GM12892 (cell line): ENCODE measurements at regions not wholly inside any gene's neighbourhood (a gene's known extent, or its start where the extent isn't known, plus 50 kb on each side); places are given as distances from the start of the nearest gene placed in this dataset.

Experiments used
- DNase-seq: peaks from one replicate; pipeline ENCODE4 v3.0.0; 2011; ENCODE audit not compliant: insufficient read length
- FAIRE-seq: peaks from 2 replicates; lab custom pipeline; 2011; peaks lifted over from hg19 to GRCh38; lab: Jason Lieb, UNC
- POLR2A ChIP-seq: IDR thresholded peaks from 2 replicates; pipeline ENCODE4 v1.6.1; 2011; ENCODE audit warnings: low read depth, low read length, control low read depth
- POLR2AphosphoS5 ChIP-seq: IDR thresholded peaks from 2 replicates; pipeline ENCODE4 v1.6.1; 2011; ENCODE audit warnings: low read depth, low read length, control low read depth
- TAF1 ChIP-seq: IDR thresholded peaks from 2 replicates; pipeline ENCODE4 v1.6.1; 2011; ENCODE audit warnings: low read depth, mild to moderate bottlenecking, control low read depth, low read length, borderline replicate concordance

DNA sequence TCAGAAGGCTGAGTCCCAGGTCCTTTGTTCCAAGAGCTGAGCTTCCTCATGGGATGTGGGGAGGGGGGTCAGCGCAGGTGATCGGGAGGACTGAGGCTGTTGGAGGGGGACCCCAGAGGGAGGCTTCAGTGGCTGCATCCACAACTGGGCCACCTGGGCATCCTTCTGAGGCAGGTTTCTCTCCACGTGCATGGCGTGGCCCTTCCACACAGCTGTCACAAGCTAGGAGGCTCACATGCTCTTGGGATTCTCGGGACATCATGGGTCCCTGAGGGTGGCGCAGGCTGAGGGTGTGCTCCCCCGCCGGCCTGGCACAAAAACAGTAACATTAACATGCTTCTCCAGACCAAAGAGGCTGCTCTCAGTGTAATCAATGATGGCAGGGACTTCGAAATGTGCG is 229.6 kb upstream of the AJAP1 start:
- FAIRE-seq, result no peak
- no peak for DNase-seq
- TF ChIP-seq TAF1 (no peak), POLR2A (no peak), POLR2AphosphoS5 (no peak)

DNA sequence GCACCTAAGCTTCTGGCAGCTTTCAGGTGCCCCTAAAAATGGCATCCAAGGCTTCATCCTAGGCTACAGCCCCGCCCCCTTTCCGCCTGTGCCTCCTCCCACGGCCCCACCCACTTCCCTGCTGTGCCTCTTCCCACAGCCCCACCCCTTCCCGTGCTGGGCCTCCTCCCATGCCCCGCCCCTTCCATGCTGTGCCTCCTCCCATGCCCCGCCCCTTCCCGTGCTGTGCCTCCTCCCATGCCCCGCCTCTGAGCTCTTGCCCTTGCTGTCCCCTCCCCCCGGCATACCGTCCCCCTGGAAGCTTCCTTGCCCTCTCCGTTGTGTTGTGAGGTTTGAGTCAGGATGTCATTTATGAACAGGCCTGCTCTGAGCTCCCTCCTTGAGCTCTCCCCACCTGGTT is 228.5 kb upstream of the AJAP1 start:
- no peak for TF ChIP-seq TAF1
- TF ChIP-seq POLR2A, result no peak
- TF ChIP-seq POLR2AphosphoS5, result no peak
- DNase-seq, result no peak
- FAIRE-seq, result no peak

DNA sequence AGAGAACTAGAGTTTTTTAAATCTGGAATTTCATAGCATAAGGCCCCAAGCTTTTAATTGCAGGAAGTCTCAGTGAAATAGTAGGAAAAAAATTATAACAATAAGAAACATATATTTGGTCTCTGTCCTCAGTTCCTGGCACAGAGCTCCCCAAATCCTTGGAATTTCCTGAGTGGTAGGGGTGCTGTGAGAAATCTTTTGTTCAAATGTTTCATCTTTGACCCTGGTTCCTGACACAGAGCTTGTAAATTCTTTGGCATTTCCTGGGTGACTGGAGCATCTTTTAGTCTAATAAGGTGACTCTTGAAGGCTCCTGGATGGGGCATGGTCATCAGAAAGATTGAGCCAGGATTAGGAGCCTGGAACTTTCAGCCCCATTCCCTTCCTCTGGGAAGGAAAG is 225.7 kb upstream of the AJAP1 start:
- FAIRE-seq, result no peak
- no peak for TF ChIP-seq POLR2AphosphoS5
- no peak for TF ChIP-seq POLR2A
- TF ChIP-seq TAF1, result no peak

DNA sequence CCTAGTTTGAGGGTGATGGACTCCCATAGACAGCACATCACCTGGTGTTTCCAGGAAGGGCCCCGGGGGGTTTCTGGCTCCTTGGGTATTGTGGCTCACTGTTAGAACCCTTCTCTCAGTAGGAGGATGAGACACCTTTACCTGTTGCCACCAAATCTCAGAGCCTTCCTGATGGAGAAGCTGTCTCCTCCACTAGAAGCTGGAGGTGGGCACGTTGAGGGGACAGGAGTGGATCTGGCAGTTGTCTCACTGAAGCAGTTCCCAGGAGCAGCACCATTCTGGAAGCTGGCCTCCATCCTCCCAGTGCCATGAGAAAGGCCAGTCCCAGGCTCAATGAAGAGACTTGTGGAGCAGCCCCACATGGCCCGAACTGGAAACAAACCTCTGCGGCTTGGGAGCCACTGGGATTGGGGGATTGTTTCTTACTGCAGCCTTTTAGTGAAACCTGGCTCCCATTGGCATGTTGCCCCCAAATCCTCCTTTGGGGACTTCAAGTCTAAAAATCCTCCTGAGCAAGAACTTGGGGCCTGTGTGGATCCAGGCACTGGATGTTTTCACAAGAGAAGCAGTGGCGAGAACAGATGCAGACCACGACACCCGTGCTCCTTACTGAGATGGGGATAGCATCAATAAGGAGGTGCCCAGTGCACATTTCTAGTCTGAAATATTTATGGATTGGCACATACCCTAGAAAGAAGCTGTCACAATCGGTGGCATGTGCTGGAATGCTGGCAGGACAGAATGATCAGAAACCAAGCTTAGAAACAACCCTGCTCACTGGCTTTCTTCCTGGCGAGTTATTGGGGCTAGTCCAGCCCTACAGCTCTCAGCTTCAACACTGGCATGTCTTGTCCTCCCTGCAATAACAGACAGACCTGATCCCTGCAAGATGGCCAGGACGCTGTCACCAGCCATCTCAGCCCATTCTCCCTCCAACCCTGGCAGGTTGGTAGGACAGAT is 223.7 kb upstream of the AJAP1 start:
- TF ChIP-seq POLR2AphosphoS5, result no peak
- TF ChIP-seq TAF1, result no peak
- no peak for TF ChIP-seq POLR2A
- DNase-seq (no peak), FAIRE-seq (no peak)

More for the DNA sequence above, 225.7 kb upstream of the AJAP1 start:
- no peak for DNase-seq

DNA sequence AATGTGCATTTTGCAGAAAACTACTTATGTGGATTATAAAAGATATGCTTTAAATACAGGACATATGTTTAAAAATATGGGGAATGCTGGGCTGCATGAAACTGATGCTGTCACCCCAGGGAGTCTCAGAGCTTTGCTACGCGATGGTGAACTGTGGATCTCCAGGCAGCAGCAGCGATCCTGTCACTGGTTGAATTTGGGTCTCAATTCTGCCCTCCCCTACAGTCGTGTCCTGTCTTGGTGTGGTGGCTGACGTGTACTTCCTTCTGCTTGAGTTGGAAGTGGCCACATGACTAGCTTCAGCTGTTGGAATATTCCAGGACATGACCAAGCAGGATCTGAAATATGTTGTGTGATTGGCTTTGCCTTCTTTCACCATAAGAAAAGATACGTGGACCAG is 222.9 kb upstream of the AJAP1 start:
- FAIRE-seq (no peak), DNase-seq (no peak)
- no peak for TF ChIP-seq POLR2AphosphoS5
- TF ChIP-seq TAF1, result no peak
- no peak for TF ChIP-seq POLR2A

DNA sequence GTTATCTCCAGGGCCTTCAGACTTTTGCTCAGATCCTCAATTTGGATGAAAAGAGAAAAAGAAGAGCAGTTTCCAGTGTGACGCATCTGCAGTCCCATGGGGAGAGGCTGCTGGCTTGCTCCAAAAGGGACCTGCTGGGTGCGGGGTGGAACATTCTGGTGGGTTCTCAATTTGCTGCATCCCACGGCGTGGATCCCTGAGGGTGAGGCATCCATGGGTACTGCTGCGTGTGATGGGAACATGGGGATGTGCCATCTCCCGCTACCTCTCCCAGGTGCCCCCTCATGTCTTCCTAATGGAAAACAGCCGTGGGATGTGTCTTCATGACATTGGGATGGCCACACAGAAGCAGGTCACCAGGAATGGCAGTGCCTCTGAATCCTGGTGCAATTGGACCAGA is 221.3 kb upstream of the AJAP1 start:
- TF ChIP-seq POLR2AphosphoS5 (no peak), POLR2A (no peak), TAF1 (no peak)
- no peak for FAIRE-seq
- no peak for DNase-seq

DNA sequence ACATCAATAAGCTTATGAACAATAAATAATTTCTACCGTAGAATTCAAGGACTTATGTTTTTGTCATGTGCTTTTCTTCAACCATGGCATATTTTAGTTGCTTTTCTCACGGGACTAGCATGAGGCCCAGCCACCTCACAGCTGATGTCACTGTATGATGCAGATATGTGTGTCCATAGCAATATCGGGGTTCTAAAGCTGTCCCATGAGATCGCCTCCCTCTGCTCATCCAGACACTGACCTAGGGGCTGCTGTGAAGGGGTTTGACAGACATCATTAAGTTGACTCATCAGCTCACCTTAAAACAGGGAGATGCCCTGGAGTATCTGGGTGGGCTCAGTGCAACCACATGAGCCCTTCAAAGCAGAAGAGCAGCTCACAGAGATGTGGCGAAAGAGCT is 210.3 kb upstream of the AJAP1 start:
- no peak for TF ChIP-seq TAF1
- no peak for TF ChIP-seq POLR2A
- TF ChIP-seq POLR2AphosphoS5, result no peak
- FAIRE-seq (no peak), DNase-seq (no peak)

DNA sequence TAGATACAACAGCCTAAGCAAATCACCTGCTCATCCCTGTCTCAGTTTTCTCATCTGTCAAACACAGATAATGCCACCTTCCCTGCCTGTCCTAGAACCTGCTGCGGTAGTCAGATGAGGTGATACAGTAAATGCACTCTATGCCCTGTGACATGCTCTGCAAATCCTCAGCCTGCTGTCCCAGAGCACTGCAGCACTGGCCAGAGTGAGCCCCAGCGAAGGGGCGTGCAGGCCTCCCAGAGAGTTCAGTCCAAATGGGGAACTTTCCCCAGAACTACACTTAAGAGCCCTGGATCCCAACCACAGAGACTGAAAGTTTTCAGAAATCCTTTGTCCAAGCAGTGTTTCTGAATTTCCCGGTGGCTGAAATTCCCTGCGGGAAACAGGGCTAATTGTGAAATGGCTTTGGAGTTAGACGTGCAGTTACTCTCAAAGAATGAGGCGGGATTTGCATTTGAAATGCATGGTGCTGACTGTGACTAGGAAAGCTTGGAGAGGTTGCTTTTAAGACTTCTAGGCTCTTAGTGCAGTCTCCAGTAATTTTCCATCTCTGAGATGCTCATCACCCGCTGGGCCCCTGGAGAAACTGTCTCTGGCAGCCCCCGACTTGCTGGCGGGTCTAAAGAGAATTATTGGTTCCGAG is 206.5 kb upstream of the AJAP1 start:
- FAIRE-seq (no peak), DNase-seq (no peak)
- no peak for TF ChIP-seq TAF1
- TF ChIP-seq POLR2AphosphoS5, result no peak
- TF ChIP-seq POLR2A, result no peak

DNA sequence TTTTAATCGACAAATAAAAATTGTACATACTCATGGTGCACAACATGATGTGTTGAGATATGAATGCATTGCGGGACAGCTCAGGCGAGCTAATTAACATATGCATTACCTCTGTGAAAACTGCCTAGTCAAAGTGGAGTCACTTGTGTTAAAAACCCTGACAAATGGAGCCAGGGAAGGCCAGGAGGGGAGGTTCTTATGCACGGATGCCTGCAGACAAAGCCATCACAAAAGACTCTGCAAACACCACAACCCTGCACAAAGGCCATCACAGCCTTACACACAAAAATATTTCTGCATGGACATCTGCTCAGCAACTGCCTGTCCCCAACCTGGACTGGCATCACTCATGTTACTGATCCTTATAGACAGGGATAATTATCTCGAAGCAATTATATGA is 204.4 kb upstream of the AJAP1 start:
- FAIRE-seq, result no peak
- DNase-seq, result no peak
- TF ChIP-seq POLR2A, result no peak
- TF ChIP-seq POLR2AphosphoS5, result no peak
- TF ChIP-seq TAF1, result no peak

DNA sequence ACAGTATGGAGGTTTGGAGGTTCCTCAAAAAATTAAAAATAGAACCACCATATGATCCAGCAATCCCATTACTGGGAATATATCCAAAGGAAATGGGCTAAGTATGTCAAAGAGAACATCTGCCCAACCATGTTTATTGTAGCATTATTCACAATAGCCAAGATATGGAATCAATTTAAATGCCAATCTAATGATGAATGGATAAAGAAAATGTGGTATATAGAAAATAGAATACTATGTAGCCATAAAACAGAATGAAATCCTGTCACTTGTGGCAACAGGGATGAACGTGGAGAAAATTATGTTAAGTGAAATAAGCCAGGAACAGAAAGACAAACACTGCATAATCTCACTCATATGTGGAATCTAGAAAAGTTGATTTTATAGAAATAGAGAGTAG is 201.7 kb upstream of the AJAP1 start:
- FAIRE-seq (no peak), DNase-seq (no peak)
- TF ChIP-seq POLR2AphosphoS5 (no peak), POLR2A (no peak), TAF1 (no peak)

DNA sequence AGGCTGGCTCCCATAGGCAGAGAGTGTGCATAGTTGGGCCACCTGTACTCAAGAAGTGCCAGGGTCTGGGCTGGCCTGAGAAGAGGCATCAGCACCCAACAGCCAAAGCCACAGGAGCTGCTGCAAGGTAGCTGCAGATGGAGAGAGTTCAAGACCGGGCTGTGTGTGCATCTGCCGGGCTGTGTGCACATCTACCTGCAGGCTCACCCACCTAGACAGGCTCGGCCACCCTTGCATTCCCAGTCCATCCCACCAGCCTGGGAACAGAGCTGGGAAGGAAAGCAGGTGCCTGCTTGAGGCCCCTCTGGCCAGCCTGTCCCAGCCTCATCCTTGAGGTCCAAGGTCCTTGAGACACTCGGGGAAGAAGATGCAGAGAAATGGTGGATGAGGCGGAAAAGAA is 194.4 kb upstream of the AJAP1 start:
- TF ChIP-seq POLR2AphosphoS5, result no peak
- TF ChIP-seq TAF1, result no peak
- no peak for TF ChIP-seq POLR2A
- no peak for DNase-seq
- no peak for FAIRE-seq

DNA sequence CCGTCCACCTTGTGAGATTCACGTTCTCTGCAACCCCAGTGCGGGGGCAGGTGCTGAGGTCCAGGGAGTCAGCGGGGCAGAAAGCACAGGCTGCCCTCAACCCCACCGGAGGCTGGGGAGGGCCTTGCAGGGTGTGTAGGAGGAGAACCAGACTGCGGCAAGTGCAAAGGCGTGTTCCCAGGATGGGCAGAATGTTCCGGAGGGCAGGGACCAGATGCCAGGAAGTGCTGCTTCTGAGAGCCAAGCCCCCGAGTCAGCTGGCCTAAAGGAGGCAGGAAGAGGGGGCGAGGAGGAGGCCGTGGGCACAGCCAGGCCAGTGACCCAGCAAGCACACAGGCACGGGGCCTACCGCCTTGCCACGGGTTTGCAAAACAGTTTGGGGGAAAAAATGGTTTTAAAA is 193.8 kb upstream of the AJAP1 start:
- TF ChIP-seq POLR2AphosphoS5 (no peak), POLR2A (no peak), TAF1 (no peak)
- FAIRE-seq (no peak), DNase-seq (no peak)

DNA sequence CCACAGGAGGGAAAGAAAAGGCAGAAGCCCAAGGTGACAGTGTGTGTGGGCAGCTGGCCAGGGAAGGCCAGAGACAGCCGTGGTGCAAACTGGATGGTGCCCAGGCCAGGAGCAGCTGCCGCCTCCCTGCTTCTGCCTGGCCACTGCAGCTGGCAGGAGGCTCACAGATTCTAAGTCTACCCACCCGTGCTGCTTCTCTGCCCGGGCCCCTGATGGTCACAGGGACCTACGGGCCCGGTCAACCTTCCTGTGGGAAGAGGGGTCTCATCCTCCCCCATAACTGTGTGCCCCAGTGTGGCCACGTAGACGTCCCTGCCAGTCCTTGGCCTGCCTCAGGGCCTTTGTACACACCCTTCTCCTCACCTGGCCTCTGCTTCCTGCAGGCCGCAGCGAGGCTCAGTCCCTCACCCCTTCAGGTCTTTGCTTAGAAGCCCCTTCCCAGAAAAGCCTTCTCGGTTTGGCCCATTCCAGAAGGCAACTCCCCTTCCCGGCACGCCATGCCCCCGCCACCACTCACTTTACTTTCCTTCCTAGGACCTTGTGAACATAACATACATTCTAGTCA is 192.6 kb upstream of the AJAP1 start:
- FAIRE-seq (no peak), DNase-seq (no peak)
- TF ChIP-seq POLR2AphosphoS5 (no peak), TAF1 (no peak), POLR2A (no peak)
